MM.1S (cell line): ENCODE measurements at regions not wholly inside any gene's neighbourhood (a gene's known extent, or its start where the extent isn't known, plus 50 kb on each side); places are given as distances from the start of the nearest gene placed in this dataset.

Source experiments
- EZH2 ChIP-seq: fragments of 300-600 bp; sonication (generic); optimal IDR thresholded peaks from 2 replicates; pipeline ENCODE3; 2017; ENCODE audit warnings: low read depth, mild to moderate bottlenecking, antibody characterized with exemption, low read length, mixed read lengths
- EZH2phosphoT487 ChIP-seq: fragments of 300-600 bp; sonication (generic); IDR thresholded peaks from 2 replicates; pipeline ENCODE4 v1.6.1; 2018; ENCODE audit warnings: antibody characterized with exemption, low read length
- TF ChIP-seq, protein P1 (sequence below): fragments of 300-600 bp; sonication (generic); IDR thresholded peaks from 2 replicates; pipeline ENCODE4 v1.5.1; 2016; ENCODE audit warnings: antibody characterized with exemption, low read length, mixed read lengths

DNA sequence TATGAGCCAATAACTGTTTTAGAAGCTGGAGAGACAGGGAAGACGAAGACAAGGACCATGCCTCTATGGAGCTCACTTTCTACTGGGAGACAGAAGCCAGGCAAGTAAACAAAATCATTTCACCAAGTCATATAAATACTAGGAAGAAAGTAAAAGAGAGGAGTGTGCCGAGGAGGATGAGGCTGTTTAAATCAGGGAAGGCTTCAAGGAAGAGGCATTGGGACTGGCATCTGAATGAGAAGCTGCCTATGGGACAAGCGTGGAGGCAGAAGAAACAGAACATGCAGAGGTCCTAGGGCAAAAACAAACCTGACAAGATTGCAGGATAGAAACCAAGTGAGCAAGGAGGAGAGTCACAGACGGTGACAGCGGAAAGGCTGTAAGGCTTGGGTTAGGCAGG lies 68.1 kb upstream of the CPLX2 start:
- TF ChIP-seq, protein P1, sequence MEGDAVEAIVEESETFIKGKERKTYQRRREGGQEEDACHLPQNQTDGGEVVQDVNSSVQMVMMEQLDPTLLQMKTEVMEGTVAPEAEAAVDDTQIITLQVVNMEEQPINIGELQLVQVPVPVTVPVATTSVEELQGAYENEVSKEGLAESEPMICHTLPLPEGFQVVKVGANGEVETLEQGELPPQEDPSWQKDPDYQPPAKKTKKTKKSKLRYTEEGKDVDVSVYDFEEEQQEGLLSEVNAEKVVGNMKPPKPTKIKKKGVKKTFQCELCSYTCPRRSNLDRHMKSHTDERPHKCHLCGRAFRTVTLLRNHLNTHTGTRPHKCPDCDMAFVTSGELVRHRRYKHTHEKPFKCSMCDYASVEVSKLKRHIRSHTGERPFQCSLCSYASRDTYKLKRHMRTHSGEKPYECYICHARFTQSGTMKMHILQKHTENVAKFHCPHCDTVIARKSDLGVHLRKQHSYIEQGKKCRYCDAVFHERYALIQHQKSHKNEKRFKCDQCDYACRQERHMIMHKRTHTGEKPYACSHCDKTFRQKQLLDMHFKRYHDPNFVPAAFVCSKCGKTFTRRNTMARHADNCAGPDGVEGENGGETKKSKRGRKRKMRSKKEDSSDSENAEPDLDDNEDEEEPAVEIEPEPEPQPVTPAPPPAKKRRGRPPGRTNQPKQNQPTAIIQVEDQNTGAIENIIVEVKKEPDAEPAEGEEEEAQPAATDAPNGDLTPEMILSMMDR, result no peak
- no peak for TF ChIP-seq EZH2phosphoT487
- no peak for TF ChIP-seq EZH2
